BLaER1 treated with 17β-estradiol and CSF1 and Interleukin-3, amounts not matched to agents 10 nM and 100 nM (cell line): ENCODE measurements at regions not wholly inside any gene's neighbourhood (a gene's known extent, or its start where the extent isn't known, plus 50 kb on each side); places are given as distances from the start of the nearest gene placed in this dataset.

ENCODE experiments used
- H3K27ac ChIP-seq, 11 experiments: shearing (Covaris generic); formaldehyde crosslinking; 2 replicates each; pipeline ENCODE4 v1.8.1; 2022
- H3K27me3 ChIP-seq, 11 experiments: shearing (Covaris generic); formaldehyde crosslinking; 2 replicates each; pipeline ENCODE4 v1.8.1; 2022
- H3K36me3 ChIP-seq, 11 experiments: shearing (Covaris generic); formaldehyde crosslinking; 2 replicates each; pipeline ENCODE4 v1.8.1; 2022
- H3K4me1 ChIP-seq, 10 experiments: shearing (Covaris generic); formaldehyde crosslinking; 2 replicates each; pipeline ENCODE4 v1.8.1; 2022
- H3K4me2 ChIP-seq, 11 experiments: shearing (Covaris generic); formaldehyde crosslinking; 2 replicates each; pipeline ENCODE4 v1.8.1; 2022
- H3K4me3 ChIP-seq, 10 experiments: shearing (Covaris generic); formaldehyde crosslinking; 2 replicates each; pipeline ENCODE4 v1.8.1; 2022
- H3K9ac ChIP-seq, 11 experiments: shearing (Covaris generic); formaldehyde crosslinking; 2 replicates each; pipeline ENCODE4 v1.8.1; 2022
- H3K9me3 ChIP-seq, 11 experiments: shearing (Covaris generic); formaldehyde crosslinking; replicated peaks in 1 of 11; 2 replicates each; pipeline ENCODE4 v1.8.1; 2022
- H4K20me1 ChIP-seq, 11 experiments: shearing (Covaris generic); formaldehyde crosslinking; 2 replicates each; pipeline ENCODE4 v1.8.1; 2022
- Cebpa-rat ChIP-seq, 11 experiments: shearing (Covaris generic); IDR thresholded peaks; 2 replicates each; pipeline ENCODE4 v1.8.1; 2022

GRCh38 chr3:106748472-106749262, 628.6 kb upstream of the CCDC54 start:
- Histone ChIP-seq H3K36me3 (no peaks in the 10 kb centered on the region), H3K27me3 (no peaks in the 10 kb centered on the region), H4K20me1 (no peaks in the 10 kb centered on the region), H3K4me1 (no peaks in the 10 kb centered on the region), H3K9ac (no peak overlapping the region), H3K27ac (no peak overlapping the region), H3K9me3 (no peaks in the 10 kb centered on the region), H3K4me2 (no peak overlapping the region), H3K4me3 (no peak overlapping the region)
- TF ChIP-seq Cebpa-rat (IDR thresholded peaks at IDR 0.05): no peak

- no peak for TF ChIP-seq Cebpa-rat (IDR thresholded peaks at IDR 0.05)
- H3K27me3 ChIP-seq: no peaks in the 10 kb centered on the region
- no peak overlapping the region for H3K4me2 ChIP-seq
- no peaks in the 10 kb centered on the region for H3K4me1 ChIP-seq
- H3K27ac ChIP-seq: no peak overlapping the region
- H3K4me3 ChIP-seq: no peak overlapping the region
- H3K9me3 ChIP-seq: peaks cover 0 to 7% (median 4%) of the 10 kb centered on the region in 11 experiments; a peak in 16 of 22 replicates
- no peaks in the 10 kb centered on the region for H3K36me3 ChIP-seq
- no peak overlapping the region for H3K9ac ChIP-seq
- no peaks in the 10 kb centered on the region for H4K20me1 ChIP-seq
Measured at GRCh38 chr3:106750092-106750491, 627.1 kb upstream of the CCDC54 start.

- H3K4me3 ChIP-seq: no peak overlapping the region
- no peaks in the 10 kb centered on the region for H3K4me1 ChIP-seq
- no peaks in the 10 kb centered on the region for H3K27me3 ChIP-seq
- no peak overlapping the region for H3K9ac ChIP-seq
- no peaks in the 10 kb centered on the region for H4K20me1 ChIP-seq
- H3K27ac ChIP-seq: no peak overlapping the region
- no peak for TF ChIP-seq Cebpa-rat (IDR thresholded peaks at IDR 0.05)
- no peaks in the 10 kb centered on the region for H3K36me3 ChIP-seq
- peaks cover 7 to 18% (median 11%) of the 10 kb centered on the region in 11 experiments; a peak in 21 of 22 replicates for H3K9me3 ChIP-seq
- no peak overlapping the region for H3K4me2 ChIP-seq
Measured at GRCh38 chr3:106755336-106755735, 621.9 kb upstream of the CCDC54 start.

GRCh38 chr3:106756901-106757300, 620.3 kb upstream of the CCDC54 start:
- H3K27me3 ChIP-seq: no peaks in the 10 kb centered on the region
- H3K9me3 ChIP-seq: peaks cover 7 to 18% (median 11%) of the 10 kb centered on the region in 11 experiments; a peak in 21 of 22 replicates
- H3K4me3 ChIP-seq: no peak overlapping the region
- no peak overlapping the region for H3K4me2 ChIP-seq
- H3K9ac ChIP-seq: no peak overlapping the region
- H3K4me1 ChIP-seq: no peaks in the 10 kb centered on the region
- no peak overlapping the region for H3K27ac ChIP-seq
- no peaks in the 10 kb centered on the region for H3K36me3 ChIP-seq
- no peak for TF ChIP-seq Cebpa-rat (IDR thresholded peaks at IDR 0.05)
- no peaks in the 10 kb centered on the region for H4K20me1 ChIP-seq

GRCh38 chr3:106758459-106758858, 618.8 kb upstream of the CCDC54 start:
- Histone ChIP-seq H3K27ac (no peak overlapping the region), H3K36me3 (no peaks in the 10 kb centered on the region), H3K9ac (no peak overlapping the region), H4K20me1 (no peaks in the 10 kb centered on the region), H3K27me3 (no peaks in the 10 kb centered on the region), H3K4me2 (no peak overlapping the region), H3K4me1 (no peaks in the 10 kb centered on the region), H3K4me3 (no peak overlapping the region), H3K9me3 (peaks cover 7 to 18% (median 11%) of the 10 kb centered on the region in 11 experiments; a peak in 21 of 22 replicates)
- peak in 1 of 11 experiments; percentile 39; a peak in 1 of 22 replicates for TF ChIP-seq Cebpa-rat (IDR thresholded peaks at IDR 0.05)

GRCh38 chr3:106759731-106760130, 617.5 kb upstream of the CCDC54 start:
- no peak overlapping the region for H3K4me3 ChIP-seq
- TF ChIP-seq Cebpa-rat (IDR thresholded peaks at IDR 0.05): no peak
- no peaks in the 10 kb centered on the region for H3K27me3 ChIP-seq
- H3K27ac ChIP-seq: no peak overlapping the region
- H3K4me2 ChIP-seq: no peak overlapping the region
- H3K9ac ChIP-seq: no peak overlapping the region
- no peaks in the 10 kb centered on the region for H4K20me1 ChIP-seq
- H3K36me3 ChIP-seq: no peaks in the 10 kb centered on the region
- no peaks in the 10 kb centered on the region for H3K4me1 ChIP-seq
- peaks cover 7 to 17% (median 11%) of the 10 kb centered on the region in 11 experiments; a peak in 21 of 22 replicates for H3K9me3 ChIP-seq

GRCh38 chr3:106765342-106765741, 611.9 kb upstream of the CCDC54 start:
- TF ChIP-seq Cebpa-rat (IDR thresholded peaks at IDR 0.05): no peak
- Histone ChIP-seq H3K4me2 (no peak overlapping the region), H3K9me3 (no peaks in the 10 kb centered on the region), H3K36me3 (no peaks in the 10 kb centered on the region), H3K4me3 (no peak overlapping the region), H3K9ac (no peak overlapping the region), H4K20me1 (no peaks in the 10 kb centered on the region), H3K27me3 (no peaks in the 10 kb centered on the region), H3K4me1 (no peaks in the 10 kb centered on the region), H3K27ac (no peak overlapping the region)

GRCh38 chr3:106768941-106769480, 608.2 kb upstream of the CCDC54 start:
- no peak overlapping the region for H3K27ac ChIP-seq
- no peak overlapping the region for H3K9ac ChIP-seq
- H3K4me3 ChIP-seq: no peak overlapping the region
- H3K9me3 ChIP-seq: no peaks in the 10 kb centered on the region
- no peaks in the 10 kb centered on the region for H3K27me3 ChIP-seq
- no peak overlapping the region for H3K4me2 ChIP-seq
- H4K20me1 ChIP-seq: no peaks in the 10 kb centered on the region
- no peaks in the 10 kb centered on the region for H3K4me1 ChIP-seq
- H3K36me3 ChIP-seq: no peaks in the 10 kb centered on the region
- TF ChIP-seq Cebpa-rat (IDR thresholded peaks at IDR 0.05): no peak

GRCh38 chr3:106773795-106774194, 603.4 kb upstream of the CCDC54 start:
- H3K27me3 ChIP-seq: no peaks in the 10 kb centered on the region
- no peaks in the 10 kb centered on the region for H3K9me3 ChIP-seq
- no peaks in the 10 kb centered on the region for H3K36me3 ChIP-seq
- no peaks in the 10 kb centered on the region for H4K20me1 ChIP-seq
- no peak overlapping the region for H3K4me2 ChIP-seq
- H3K27ac ChIP-seq: no peak overlapping the region
- no peaks in the 10 kb centered on the region for H3K4me1 ChIP-seq
- H3K4me3 ChIP-seq: no peak overlapping the region
- no peak for TF ChIP-seq Cebpa-rat (IDR thresholded peaks at IDR 0.05)
- H3K9ac ChIP-seq: no peak overlapping the region

- H3K27ac ChIP-seq: no peak overlapping the region
- H3K9me3 ChIP-seq: no peaks in the 10 kb centered on the region
- H3K36me3 ChIP-seq: no peaks in the 10 kb centered on the region
- H3K4me2 ChIP-seq: no peak overlapping the region
- no peak overlapping the region for H3K4me3 ChIP-seq
- no peak overlapping the region for H3K9ac ChIP-seq
- no peaks in the 10 kb centered on the region for H3K27me3 ChIP-seq
- TF ChIP-seq Cebpa-rat (IDR thresholded peaks at IDR 0.05): no peak
- H3K4me1 ChIP-seq: no peaks in the 10 kb centered on the region
- no peaks in the 10 kb centered on the region for H4K20me1 ChIP-seq
Measured at GRCh38 chr3:106783231-106783630, 594.0 kb upstream of the CCDC54 start.
